NCI-H526 (cell line): ENCODE measurements at regions not wholly inside any gene's neighbourhood (a gene's known extent, or its start where the extent isn't known, plus 50 kb on each side); places are given as distances from the start of the nearest gene placed in this dataset.
A peak's percentile ranks its signal among the peaks of the same experiment; 100 is the strongest.

ENCODE experiments used
- DNase-seq, 2 experiments: peaks; one replicate each; lab custom pipeline; 2025; lab: John Stamatoyannopoulos, UW

GRCh38 chr10:27599546-27599945, 95.4 kb downstream of the RAB18 start:
- DNase-seq: no peak

- DNase-seq: no peak
Observed at GRCh38 chr10:27600930-27601329, 96.8 kb downstream of the RAB18 start.

GRCh38 chr10:27601503-27601902, 97.4 kb downstream of the RAB18 start:
- DNase-seq: no peak

GRCh38 chr10:27601946-27602538, 97.9 kb downstream of the RAB18 start:
- no peak for DNase-seq

GRCh38 chr10:27603104-27603503, 99.0 kb downstream of the RAB18 start:
- no peak for DNase-seq

- no peak for DNase-seq
Observed at GRCh38 chr10:27605318-27605717, 101.2 kb downstream of the RAB18 start.

GRCh38 chr10:27607591-27607990, 103.5 kb downstream of the RAB18 start:
- DNase-seq: no peak

GRCh38 chr10:27611236-27611635, 107.1 kb downstream of the RAB18 start:
- DNase-seq: no peak

GRCh38 chr10:27611744-27612550, 107.8 kb downstream of the RAB18 start:
- no peak for DNase-seq

GRCh38 chr10:27612551-27613035, 108.5 kb downstream of the RAB18 start:
- DNase-seq: no peak

GRCh38 chr10:27614776-27615175, 110.7 kb downstream of the RAB18 start:
- DNase-seq: no peak

GRCh38 chr10:27618036-27618615, 114.0 kb downstream of the RAB18 start:
- peak; percentile 15 to 40 for DNase-seq

GRCh38 chr10:27618906-27619305, 114.8 kb downstream of the RAB18 start:
- no peak for DNase-seq

GRCh38 chr10:27619329-27619728, 115.2 kb downstream of the RAB18 start:
- DNase-seq: no peak

GRCh38 chr10:27620430-27621397, 116.6 kb downstream of the RAB18 start:
- DNase-seq: no peak

GRCh38 chr10:27621461-27621860, 117.4 kb downstream of the RAB18 start:
- no peak for DNase-seq

- DNase-seq: no peak
Observed at GRCh38 chr10:27622596-27622995, 118.5 kb downstream of the RAB18 start.
